Brain microvascular endothelial cell (primary cell): ENCODE measurements at regions not wholly inside any gene's neighbourhood (a gene's known extent, or its start where the extent isn't known, plus 50 kb on each side); places are given as distances from the start of the nearest gene placed in this dataset.

Experiments used
- DNase-seq: peaks from one replicate; pipeline ENCODE4 v3.0.0-alpha.2; 2020
- H3K27ac ChIP-seq: fragments of 250-450 bp; sonication (Bioruptor Pico); 2 replicates; pipeline ENCODE4 v1.5.1; 2020; ENCODE audit warnings: mild to moderate bottlenecking, moderate library complexity
- H3K27me3 ChIP-seq: fragments of 250-450 bp; sonication (Bioruptor Pico); replicated peaks from 2 replicates; pipeline ENCODE4 v1.5.1; 2020; ENCODE audit warnings: mild to moderate bottlenecking
- H3K36me3 ChIP-seq: fragments of 250-450 bp; sonication (Bioruptor Pico); replicated peaks from 2 replicates; pipeline ENCODE4 v1.5.1; 2020; ENCODE audit warnings: mild to moderate bottlenecking
- H3K4me3 ChIP-seq: 2 replicates; pipeline ENCODE4 v1.5.1; 2011; ENCODE audit warnings: low read depth, mild to moderate bottlenecking, control low read depth, low read length, moderate library complexity
- CTCF ChIP-seq: IDR thresholded peaks from 2 replicates; pipeline ENCODE4 v1.5.1; 2011; ENCODE audit warnings: low read depth, mild to moderate bottlenecking, moderate library complexity, low read length, control low read depth, inconsistent platforms; ENCODE audit errors: missing control alignments
- in situ Hi-C: cut with HindIII; loops from 2 replicates; pipeline ENCODE4 v1.10.0; 2017; ENCODE audit warnings: low sequenced_read_pairs, low pct_ligation_motif_present

- TF ChIP-seq CTCF = no peak
- H3K27me3 ChIP-seq = no peaks in the 10 kb centered on the region
- peak overlapping the region; percentile 22 for H3K27ac ChIP-seq
- H3K4me3 ChIP-seq = no peak overlapping the region
- H3K36me3 ChIP-seq = no peaks in the 10 kb centered on the region
- in situ Hi-C loops = no loop called here
- no peak for DNase-seq
Observed at GRCh38 chr6:140846503-140847261, 1286.0 kb upstream of the GJE1 start.

- Histone ChIP-seq H3K36me3 (no peaks in the 10 kb centered on the region), H3K4me3 (no peak overlapping the region), H3K27me3 (no peaks in the 10 kb centered on the region), H3K27ac (no peak overlapping the region)
- in situ Hi-C loops = no loop called here
- no peak for TF ChIP-seq CTCF
- DNase-seq = no peak
Observed at GRCh38 chr6:140845701-140846100, 1287.0 kb upstream of the GJE1 start.

- Histone ChIP-seq H3K4me3 (no peak overlapping the region), H3K27me3 (no peaks in the 10 kb centered on the region), H3K27ac (no peak overlapping the region), H3K36me3 (no peaks in the 10 kb centered on the region)
- DNase-seq = no peak
- in situ Hi-C loops = no loop called here
- no peak for TF ChIP-seq CTCF
Observed at GRCh38 chr6:140844167-140844566, 1288.6 kb upstream of the GJE1 start.

- in situ Hi-C loops = no loop called here
- DNase-seq = no peak
- H3K36me3 ChIP-seq = no peaks in the 10 kb centered on the region
- H3K27me3 ChIP-seq = no peaks in the 10 kb centered on the region
- no peak overlapping the region for H3K4me3 ChIP-seq
- H3K27ac ChIP-seq = no peak overlapping the region
- no peak for TF ChIP-seq CTCF
Observed at GRCh38 chr6:140833408-140833807, 1299.3 kb upstream of the GJE1 start.

- Histone ChIP-seq H3K4me3 (no peak overlapping the region), H3K27me3 (no peaks in the 10 kb centered on the region), H3K27ac (no peak overlapping the region), H3K36me3 (no peaks in the 10 kb centered on the region)
- in situ Hi-C loops = no loop called here
- TF ChIP-seq CTCF = no peak
- DNase-seq = no peak
Observed at GRCh38 chr6:140830666-140831065, 1302.1 kb upstream of the GJE1 start.

GRCh38 chr6:140828856-140829255, 1303.9 kb upstream of the GJE1 start:
- no peak for TF ChIP-seq CTCF
- in situ Hi-C loops = no loop called here
- H3K4me3 ChIP-seq = no peak overlapping the region
- H3K27me3 ChIP-seq = no peaks in the 10 kb centered on the region
- no peaks in the 10 kb centered on the region for H3K36me3 ChIP-seq
- DNase-seq = no peak
- no peak overlapping the region for H3K27ac ChIP-seq
